CD4-positive, alpha-beta T cell treated with Interleukin-6 for 4 hours (primary cell): ENCODE measurements at regions not wholly inside any gene's neighbourhood (a gene's known extent, or its start where the extent isn't known, plus 50 kb on each side); places are given as distances from the start of the nearest gene placed in this dataset.

ENCODE experiments used
- DNase-seq: peaks from one replicate; pipeline ENCODE4 v3.0.0-alpha.2; 2020; ENCODE audit warnings: mixed read lengths

- DNase-seq, result no peak
These were observed 382.3 kb downstream of the HHIPL2 start for GRCh38 chr1:222165629-222166028.

GRCh38 chr1:222163895-222164294 lies 384.0 kb downstream of the HHIPL2 start:
- no peak for DNase-seq

GRCh38 chr1:222161676-222162075 lies 386.2 kb downstream of the HHIPL2 start:
- no peak for DNase-seq

GRCh38 chr1:222157612-222158011 lies 390.3 kb downstream of the HHIPL2 start:
- DNase-seq, result no peak

GRCh38 chr1:222140206-222140605 lies 398.3 kb upstream of the DUSP10 start:
- no peak for DNase-seq

- DNase-seq, result no peak
These were observed 396.2 kb upstream of the DUSP10 start for GRCh38 chr1:222138095-222138494.

- no peak for DNase-seq
These were observed 395.0 kb upstream of the DUSP10 start for GRCh38 chr1:222136869-222137268.

- no peak for DNase-seq
These were observed 387.2 kb upstream of the DUSP10 start for GRCh38 chr1:222129041-222129440.

GRCh38 chr1:222127526-222128152 lies 385.8 kb upstream of the DUSP10 start:
- no peak for DNase-seq

- no peak for DNase-seq
These were observed 385.2 kb upstream of the DUSP10 start for GRCh38 chr1:222127096-222127495.

GRCh38 chr1:222126052-222126451 lies 384.2 kb upstream of the DUSP10 start:
- no peak for DNase-seq

GRCh38 chr1:222124602-222125001 lies 382.7 kb upstream of the DUSP10 start:
- DNase-seq, result no peak

- DNase-seq, result no peak
These were observed 381.2 kb upstream of the DUSP10 start for GRCh38 chr1:222123111-222123510.

- DNase-seq, result no peak
These were observed 375.9 kb upstream of the DUSP10 start for GRCh38 chr1:222117809-222118208.

- no peak for DNase-seq
These were observed 372.8 kb upstream of the DUSP10 start for GRCh38 chr1:222114536-222115156.

- DNase-seq, result no peak
These were observed 367.9 kb upstream of the DUSP10 start for GRCh38 chr1:222109836-222110235.

- no peak for DNase-seq
These were observed 366.1 kb upstream of the DUSP10 start for GRCh38 chr1:222107975-222108374.

GRCh38 chr1:222107267-222107666 lies 365.4 kb upstream of the DUSP10 start:
- no peak for DNase-seq

GRCh38 chr1:222106377-222106776 lies 364.5 kb upstream of the DUSP10 start:
- DNase-seq, result no peak

GRCh38 chr1:222105861-222106260 lies 364.0 kb upstream of the DUSP10 start:
- no peak for DNase-seq

- DNase-seq, result no peak
These were observed 363.5 kb upstream of the DUSP10 start for GRCh38 chr1:222105393-222105737.

GRCh38 chr1:222104694-222105392 lies 363.0 kb upstream of the DUSP10 start:
- DNase-seq, result no peak

- no peak for DNase-seq
These were observed 362.2 kb upstream of the DUSP10 start for GRCh38 chr1:222104097-222104496.

GRCh38 chr1:222099746-222100145 lies 357.9 kb upstream of the DUSP10 start:
- DNase-seq, result no peak
